MM.1S (cell line): ENCODE measurements at regions not wholly inside any gene's neighbourhood (a gene's known extent, or its start where the extent isn't known, plus 50 kb on each side); places are given as distances from the start of the nearest gene placed in this dataset.
"Not testable (repeated sequence)": the region's sequence is repeated elsewhere in the genome, so short reads cannot be mapped to it uniquely, and the experiment has no call there.

Source experiments
- DNase-seq: peaks from one replicate; pipeline ENCODE4 v3.0.0-alpha.2; 2015
- H2AFZ ChIP-seq: fragments of 300-600 bp; sonication (generic); 2 replicates; pipeline ENCODE4 v1.6.0; 2016; ENCODE audit warnings: antibody characterized with exemption, low read length
- H3F3A ChIP-seq: fragments of 300-600 bp; sonication (generic); 2 replicates; pipeline ENCODE4 v1.6.1; 2016; ENCODE audit warnings: mild to moderate bottlenecking, antibody characterized with exemption, low read length, moderate library complexity, mixed read lengths; ENCODE audit not compliant: insufficient read depth
- H3K27ac ChIP-seq: fragments of 300-600 bp; sonication (generic); 2 replicates; pipeline ENCODE4 v1.5.1; 2016; ENCODE audit warnings: mild to moderate bottlenecking, low read length
- H3K27me3 ChIP-seq: fragments of 300-600 bp; sonication (generic); replicated peaks from 2 replicates; pipeline ENCODE4 v1.6.0; 2016; ENCODE audit warnings: low read length; ENCODE audit not compliant: insufficient read depth
- H3K36me3 ChIP-seq: fragments of 300-600 bp; sonication (generic); replicated peaks from 2 replicates; pipeline ENCODE4 v1.6.1; 2016; ENCODE audit warnings: mild to moderate bottlenecking, low read length, mixed read lengths; ENCODE audit not compliant: insufficient read depth
- H3K4me1 ChIP-seq: fragments of 300-600 bp; sonication (generic); 2 replicates; pipeline ENCODE4 v1.6.1; 2016; ENCODE audit warnings: low read length, mixed read lengths
- H3K4me2 ChIP-seq: fragments of 300-600 bp; sonication (generic); 2 replicates; pipeline ENCODE4 v1.6.0; 2016; ENCODE audit warnings: low read depth, low read length
- H3K4me3 ChIP-seq: fragments of 300-600 bp; sonication (generic); 2 replicates; pipeline ENCODE4 v1.5.1; 2016; ENCODE audit warnings: low read length, mixed read lengths
- H3K79me2 ChIP-seq: fragments of 300-600 bp; sonication (generic); 2 replicates; pipeline ENCODE4 v1.6.1; 2016; ENCODE audit warnings: mixed run types, low read length, mixed read lengths
- H3K9ac ChIP-seq: fragments of 300-600 bp; sonication (generic); 2 replicates; pipeline ENCODE4 v1.6.1; 2016; ENCODE audit warnings: low read length, mixed read lengths
- H3K9me2 ChIP-seq: fragments of 300-600 bp; sonication (generic); replicated peaks from 2 replicates; pipeline ENCODE4 v1.6.1; 2016; ENCODE audit warnings: mild to moderate bottlenecking, low read length, mixed read lengths; ENCODE audit not compliant: insufficient read depth
- H3K9me3 ChIP-seq: fragments of 300-600 bp; sonication (generic); replicated peaks from 2 replicates; pipeline ENCODE4 v1.6.1; 2016; ENCODE audit warnings: mild to moderate bottlenecking, low read length, mixed read lengths; ENCODE audit not compliant: insufficient read depth
- H4K20me1 ChIP-seq: fragments of 300-600 bp; sonication (generic); 2 replicates; pipeline ENCODE4 v1.6.1; 2016; ENCODE audit warnings: mild to moderate bottlenecking, low read length, moderate library complexity, mixed read lengths; ENCODE audit not compliant: insufficient read depth
- EZH2 ChIP-seq: fragments of 300-600 bp; sonication (generic); optimal IDR thresholded peaks from 2 replicates; pipeline ENCODE3; 2017; ENCODE audit warnings: low read depth, mild to moderate bottlenecking, antibody characterized with exemption, low read length, mixed read lengths
- EZH2phosphoT487 ChIP-seq: fragments of 300-600 bp; sonication (generic); IDR thresholded peaks from 2 replicates; pipeline ENCODE4 v1.6.1; 2018; ENCODE audit warnings: antibody characterized with exemption, low read length
- TF ChIP-seq, protein P1 (sequence below): fragments of 300-600 bp; sonication (generic); IDR thresholded peaks from 2 replicates; pipeline ENCODE4 v1.5.1; 2016; ENCODE audit warnings: antibody characterized with exemption, low read length, mixed read lengths

- H3F3A ChIP-seq = no peaks in the 10 kb centered on the region
- DNase-seq = no peak
- H3K4me3 ChIP-seq = no peak overlapping the region
- H3K9me2 ChIP-seq = no peaks in the 10 kb centered on the region
- H3K79me2 ChIP-seq = no peaks in the 10 kb centered on the region
- no peak overlapping the region for H3K27ac ChIP-seq
- H3K27me3 ChIP-seq = peaks cover 15% of the 10 kb centered on the region
- no peak overlapping the region for H2AFZ ChIP-seq
- H3K4me2 ChIP-seq = no peak overlapping the region
- H3K9ac ChIP-seq = no peak overlapping the region
- H3K9me3 ChIP-seq = no peaks in the 10 kb centered on the region
- H4K20me1 ChIP-seq = no peaks in the 10 kb centered on the region
- H3K36me3 ChIP-seq = no peaks in the 10 kb centered on the region
- TF ChIP-seq EZH2phosphoT487 (no peak), EZH2 (no peak)
- TF ChIP-seq, protein P1, sequence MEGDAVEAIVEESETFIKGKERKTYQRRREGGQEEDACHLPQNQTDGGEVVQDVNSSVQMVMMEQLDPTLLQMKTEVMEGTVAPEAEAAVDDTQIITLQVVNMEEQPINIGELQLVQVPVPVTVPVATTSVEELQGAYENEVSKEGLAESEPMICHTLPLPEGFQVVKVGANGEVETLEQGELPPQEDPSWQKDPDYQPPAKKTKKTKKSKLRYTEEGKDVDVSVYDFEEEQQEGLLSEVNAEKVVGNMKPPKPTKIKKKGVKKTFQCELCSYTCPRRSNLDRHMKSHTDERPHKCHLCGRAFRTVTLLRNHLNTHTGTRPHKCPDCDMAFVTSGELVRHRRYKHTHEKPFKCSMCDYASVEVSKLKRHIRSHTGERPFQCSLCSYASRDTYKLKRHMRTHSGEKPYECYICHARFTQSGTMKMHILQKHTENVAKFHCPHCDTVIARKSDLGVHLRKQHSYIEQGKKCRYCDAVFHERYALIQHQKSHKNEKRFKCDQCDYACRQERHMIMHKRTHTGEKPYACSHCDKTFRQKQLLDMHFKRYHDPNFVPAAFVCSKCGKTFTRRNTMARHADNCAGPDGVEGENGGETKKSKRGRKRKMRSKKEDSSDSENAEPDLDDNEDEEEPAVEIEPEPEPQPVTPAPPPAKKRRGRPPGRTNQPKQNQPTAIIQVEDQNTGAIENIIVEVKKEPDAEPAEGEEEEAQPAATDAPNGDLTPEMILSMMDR = no peak
- no peaks in the 10 kb centered on the region for H3K4me1 ChIP-seq
These were observed 215.5 kb downstream of the TFCP2L1 start for GRCh38 chr2:121069434-121069969.

- H3K4me1 ChIP-seq, H3K79me2 ChIP-seq, DNase-seq, H3K4me3 ChIP-seq, H3K27ac ChIP-seq, H3F3A ChIP-seq, H3K4me2 ChIP-seq, H4K20me1 ChIP-seq, H2AFZ ChIP-seq, H3K9me2 ChIP-seq, H3K9me3 ChIP-seq, H3K9ac ChIP-seq, H3K36me3 ChIP-seq: not testable (repeated sequence)
- peaks cover 19% of the 10 kb centered on the region for H3K27me3 ChIP-seq
These were observed 214.9 kb downstream of the TFCP2L1 start for GRCh38 chr2:121070061-121070460.

DNA sequence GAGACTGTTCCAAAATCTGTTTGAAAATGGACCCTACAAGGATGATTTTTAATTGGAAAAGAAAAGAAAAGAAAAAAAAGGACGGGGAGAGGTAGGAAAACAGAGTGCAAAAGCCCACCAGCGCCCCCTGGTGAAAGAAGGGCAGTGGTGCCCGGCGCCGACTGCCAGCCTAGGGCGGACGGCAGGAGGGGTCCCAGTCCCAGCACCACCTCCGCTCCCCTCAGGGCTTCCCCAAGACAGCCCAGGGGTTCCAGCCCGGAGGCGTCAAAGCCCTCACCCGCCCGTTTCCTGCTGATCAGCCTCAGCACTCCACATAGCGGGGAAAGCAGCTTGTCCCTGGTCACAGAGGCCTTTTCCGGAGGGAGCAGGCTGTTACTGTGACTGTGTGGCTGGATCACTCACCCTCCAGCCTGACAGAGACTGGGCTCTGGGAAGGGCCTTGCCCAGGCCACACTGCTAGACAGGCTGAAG lies 213.9 kb downstream of the TFCP2L1 start:
- Histone ChIP-seq H3K36me3 (no peaks in the 10 kb centered on the region), H3K4me3 (no peak overlapping the region), H4K20me1 (no peaks in the 10 kb centered on the region), H3K9me3 (no peaks in the 10 kb centered on the region), H2AFZ (no peak overlapping the region), H3K27ac (no peak overlapping the region), H3K9me2 (no peaks in the 10 kb centered on the region), H3K9ac (no peak overlapping the region), H3K27me3 (peaks cover 27% of the 10 kb centered on the region), H3F3A (no peaks in the 10 kb centered on the region), H3K4me2 (peak overlapping the region; percentile 5; the same call in 1 of the 2 replicates), H3K79me2 (no peaks in the 10 kb centered on the region), H3K4me1 (no peaks in the 10 kb centered on the region)
- no peak for DNase-seq
- TF ChIP-seq EZH2 (no peak), EZH2phosphoT487 (no peak)
- TF ChIP-seq, protein P1 = peak; percentile 84

GRCh38 chr2:121072784-121073183 lies 212.2 kb downstream of the TFCP2L1 start:
- H3K79me2 ChIP-seq = no peaks in the 10 kb centered on the region
- no peaks in the 10 kb centered on the region for H4K20me1 ChIP-seq
- no peak overlapping the region for H3K4me3 ChIP-seq
- no peak overlapping the region for H3K4me2 ChIP-seq
- no peaks in the 10 kb centered on the region for H3K4me1 ChIP-seq
- no peak for TF ChIP-seq EZH2
- TF ChIP-seq, protein P1 = no peak
- TF ChIP-seq EZH2phosphoT487 = no peak
- H3K27me3 ChIP-seq = peaks cover 33% of the 10 kb centered on the region
- H3K36me3 ChIP-seq = no peaks in the 10 kb centered on the region
- no peak for DNase-seq
- H3K9ac ChIP-seq = no peak overlapping the region
- H3K9me3 ChIP-seq = no peaks in the 10 kb centered on the region
- H3K9me2 ChIP-seq = no peaks in the 10 kb centered on the region
- H3F3A ChIP-seq = no peaks in the 10 kb centered on the region
- H2AFZ ChIP-seq = no peak overlapping the region
- no peak overlapping the region for H3K27ac ChIP-seq
